Heart right ventricle (tissue), 16 donors: ENCODE measurements at regions not wholly inside any gene's neighbourhood (a gene's known extent, or its start where the extent isn't known, plus 50 kb on each side); places are given as distances from the start of the nearest gene placed in this dataset.
"Not testable (repeated sequence)": the region's sequence is repeated elsewhere in the genome, so short reads cannot be mapped to it uniquely, and the experiment has no call there.

Experiments
- ATAC-seq, 8 donors: fragments of 200-7000 bp; cut with Tn5 transposase; one replicate each; pipeline ENCODE4 v1.9.1; 2020; ENCODE audit warnings: mild to moderate bottlenecking in 8 of 8, moderate library complexity in 8 of 8, moderate number of reproducible peaks in 1 of 8
- DNase-seq, 2 donors: peaks; one replicate each; pipeline ENCODE4 v3.0.0-alpha.2; 2020
- H3K27ac ChIP-seq, 10 donors: fragments of 200-600 bp; sonication (generic) in 2 of 10; one replicate each; pipeline versions ENCODE4 v1.5.0 to v1.8.0; 2020 to 2022; ENCODE audit warnings: mild to moderate bottlenecking in 3 of 10
- H3K27me3 ChIP-seq, 7 donors: fragments of 200-600 bp; one replicate each; pipeline ENCODE4 v1.8.0; 2021 to 2022; ENCODE audit warnings: mild to moderate bottlenecking in 2 of 7
- H3K36me3 ChIP-seq, 9 donors: fragments of 200-600 bp; sonication (generic) in 1 of 9; one replicate each; pipeline versions ENCODE4 v1.5.0 to v1.8.0; 2020 to 2022; ENCODE audit warnings: mild to moderate bottlenecking in 2 of 9
- H3K4me1 ChIP-seq, 9 donors: fragments of 200-600 bp; sonication (generic) in 1 of 9; one replicate each; pipeline versions ENCODE4 v1.5.0 to v1.8.0; 2020 to 2022; ENCODE audit warnings: mild to moderate bottlenecking in 4 of 9
- H3K4me3 ChIP-seq, 10 donors: fragments of 200-600 bp; sonication (generic) in 2 of 10; one replicate each; pipeline versions ENCODE4 v1.5.0 to v1.8.0; 2020 to 2022; ENCODE audit warnings: mild to moderate bottlenecking in 7 of 10, moderate library complexity in 2 of 10
- H3K9me3 ChIP-seq, 11 donors: fragments of 200-600 bp in 10 of 11; sonication (generic) in 2 of 11; one replicate each; pipeline versions ENCODE4 v1.5.0 to v1.8.0; 2013 to 2022; ENCODE audit warnings: mild to moderate bottlenecking in 2 of 11, control low read depth in 1 of 11, moderate library complexity in 1 of 11
- CTCF ChIP-seq, 9 donors: fragments of 200-600 bp; sonication (generic) in 2 of 9; IDR thresholded peaks; one replicate each; pipeline versions ENCODE4 v1.5.0 to v1.8.0; 2021 to 2022; ENCODE audit warnings: antibody characterized with exemption in 9 of 9, mild to moderate bottlenecking in 5 of 9, moderate library complexity in 1 of 9
- WGBS, 2 donors: extraction: QIAGEN DNeasy Blood & Tissue Kit; methylation state at CpG; one replicate each; pipeline ENCODE4 v1.1.7; 2013; ENCODE audit warnings: inconsistent platforms in 1 of 2; 5-methylcytosine and 5-hydroxymethylcytosine counted together
- intact Hi-C, 10 donors: fragments of 100-400 bp; cut with DNase I; formaldehyde crosslinking; loops; one replicate each; pipeline versions ENCODE4 v1.11.1 to v1.14.2; 2022
- donor health status: Arrhythmogenic right ventricular cardiomyopathy.
- donor health status: ischemic (EF 13 %, LVEDD 7.1; RV severe dilation, severe dysfunction).
- donor health status: healthy with polysubstance abuse.
- donor health status: DM: no; HTN: yes; CAD: no.
- donor health status: DM: no; HTN: no; CAD: no.
- donor health status: ischemic (EF 25% LVEDD 6.9; RV normal size, moderate dysfunction).
- donor health status: ischemic (EF 25% LVEDD 5.7; RV mildly dilated, moderate dysfunction).
- donor health status: healthy.
- donor health status: DM: yes; HTN: yes; CAD: no.
- donor health status: Ischemic cardiomyopathy.
- donor health status: ischemic (EF 35%, LVEDD 5.7; RV mildly dilated, moderate dysfunction).
- donor health status: nonischemic (EF 11% LVEDD 7.7; RV severe dilation, severe dysfunction).
- donor health status: DM: yes; HTN: yes; CAD: no.
- donor health status: PGD.
- donor health status: ischemic (EF 29% LVEDD 5.4; RV normal size, mild dysfunction).
- donor health status: nonischemic (EF 23%, LVEDD 6.1; RV moderate dilation, normal function).

DNA sequence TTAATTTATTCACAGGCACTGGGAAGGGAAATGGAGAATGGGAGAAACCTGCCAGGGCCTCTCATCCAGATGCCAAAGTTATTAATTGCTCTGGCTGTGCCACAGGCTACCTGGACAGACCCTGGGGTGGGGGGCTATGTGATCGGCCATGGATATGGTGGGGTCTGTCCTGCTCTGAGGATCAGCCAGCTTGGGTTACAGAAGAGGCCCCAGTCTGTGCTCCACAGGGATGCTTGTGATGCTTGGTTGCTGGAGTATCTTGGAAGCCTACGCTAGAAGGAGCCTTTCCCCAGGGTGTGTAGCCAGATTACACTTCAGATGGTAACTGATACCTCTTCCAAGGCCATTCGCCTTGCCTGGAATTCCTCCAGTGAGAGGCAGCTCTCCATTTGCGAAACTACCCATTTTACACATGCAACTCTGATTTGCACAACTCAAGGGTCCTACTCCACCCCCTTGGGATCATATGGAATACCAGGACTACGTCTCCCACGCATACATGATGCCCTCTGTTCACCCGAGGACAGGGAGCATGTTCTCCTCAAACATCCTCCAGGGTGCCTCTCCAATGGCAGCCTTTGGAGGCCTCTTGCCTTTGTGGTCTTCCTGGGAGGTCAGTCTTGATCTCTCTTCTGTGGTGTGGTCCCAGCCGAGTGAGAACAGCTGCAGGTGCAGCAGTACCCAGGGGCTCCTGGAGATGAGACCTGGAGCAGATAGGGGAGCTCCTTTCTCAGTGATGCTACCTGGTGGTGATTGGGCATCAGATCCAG is 186.6 kb upstream of the TSHZ3 start:
- Histone ChIP-seq H3K4me3 (no peak overlapping the region), H3K4me1 (no peaks in the 10 kb centered on the region), H3K27me3 (peaks cover 0 to 7% (median 0%) of the 10 kb centered on the region in 7 donors), H3K27ac (no peak overlapping the region), H3K36me3 (no peaks in the 10 kb centered on the region), H3K9me3 (peaks cover 0 to 7% (median 0%) of the 10 kb centered on the region in 11 donors)
- intact Hi-C loops: no loop called here
- no peak for DNase-seq
- 81 to 85% methylated on average over 8 of the region's 8 CpGs for WGBS, 2 donors
- TF ChIP-seq CTCF (IDR thresholded peaks at IDR 0.05): no peak
- ATAC-seq: no peak

DNA sequence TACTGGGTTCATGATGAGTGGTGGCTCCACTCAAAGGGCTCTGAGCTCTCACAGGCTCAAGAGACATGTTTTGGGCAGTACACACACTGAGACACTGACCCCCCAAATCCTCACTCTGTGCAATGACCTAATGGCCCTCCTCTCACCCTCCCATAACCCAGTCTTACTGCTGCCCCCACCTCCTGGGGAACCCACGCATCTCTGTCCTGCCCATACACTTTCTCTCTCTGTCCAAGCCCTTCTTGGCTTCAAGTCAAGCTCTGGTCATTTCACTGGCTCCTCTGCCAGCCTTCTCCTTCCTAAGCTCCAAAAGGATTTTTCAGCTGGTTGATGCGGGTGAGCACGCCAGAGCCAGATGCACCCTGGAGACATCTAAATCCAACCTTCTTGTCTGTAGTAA is 187.9 kb upstream of the TSHZ3 start:
- peaks cover 0 to 14% (median 0%) of the 10 kb centered on the region in 7 donors for H3K27me3 ChIP-seq
- no peak for DNase-seq
- H3K4me3 ChIP-seq: no peak overlapping the region
- no peak for TF ChIP-seq CTCF (IDR thresholded peaks at IDR 0.05)
- 82 to 89% methylated on average over 3 of the region's 3 CpGs for WGBS, 2 donors
- H3K9me3 ChIP-seq: peaks cover 0 to 7% (median 0%) of the 10 kb centered on the region in 11 donors
- H3K4me1 ChIP-seq: no peaks in the 10 kb centered on the region
- intact Hi-C loops: no loop called here
- no peaks in the 10 kb centered on the region for H3K36me3 ChIP-seq
- H3K27ac ChIP-seq: no peak overlapping the region
- no peak for ATAC-seq

DNA sequence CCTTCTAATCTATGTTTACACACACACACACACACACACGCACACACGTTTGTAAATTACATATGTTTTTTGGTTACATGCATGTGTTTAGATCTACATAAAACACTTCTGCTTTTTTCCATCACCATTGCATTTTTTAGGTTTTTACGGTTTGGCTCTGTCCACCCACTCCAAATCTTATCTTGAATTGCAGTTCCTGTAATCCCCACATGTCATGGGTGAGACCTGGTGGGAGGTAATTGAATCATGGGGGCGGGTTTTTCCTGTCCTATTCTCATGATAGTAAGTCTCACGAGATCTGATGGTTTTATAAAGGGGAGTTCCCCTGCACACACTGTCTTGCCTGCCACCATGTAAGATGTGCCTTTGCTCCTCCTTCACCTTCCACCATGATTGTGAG is 188.7 kb upstream of the TSHZ3 start:
- WGBS, 2 donors: 67 to 68% methylated on average over 5 of the region's 5 CpGs
- intact Hi-C loops, H3K4me1 ChIP-seq, H3K9me3 ChIP-seq, DNase-seq, H3K4me3 ChIP-seq, H3K27ac ChIP-seq, ATAC-seq, H3K36me3 ChIP-seq: not testable (repeated sequence)
- H3K27me3 ChIP-seq: peaks cover 0 to 19% (median 0%) of the 10 kb centered on the region in 7 donors

GRCh38 chr19:31538879-31539278 is 189.6 kb upstream of the TSHZ3 start:
- Histone ChIP-seq H3K4me3 (no peak overlapping the region), H3K9me3 (peaks cover 0 to 7% (median 0%) of the 10 kb centered on the region in 11 donors), H3K4me1 (no peaks in the 10 kb centered on the region), H3K36me3 (no peaks in the 10 kb centered on the region), H3K27me3 (peaks cover 0 to 26% (median 7%) of the 10 kb centered on the region in 7 donors), H3K27ac (no peak overlapping the region)
- WGBS, 2 donors: 71 to 72% methylated on average over 5 of the region's 5 CpGs
- no peak for DNase-seq
- no peak for ATAC-seq
- intact Hi-C loops: no loop called here
- TF ChIP-seq CTCF (IDR thresholded peaks at IDR 0.05): no peak

GRCh38 chr19:31539386-31539785 is 190.2 kb upstream of the TSHZ3 start:
- Histone ChIP-seq H3K4me3 (no peak overlapping the region), H3K27ac (no peak overlapping the region), H3K27me3 (peaks cover 0 to 27% (median 7%) of the 10 kb centered on the region in 7 donors), H3K4me1 (no peaks in the 10 kb centered on the region), H3K9me3 (peaks cover 0 to 7% (median 0%) of the 10 kb centered on the region in 11 donors), H3K36me3 (no peaks in the 10 kb centered on the region)
- DNase-seq (no peak), ATAC-seq (no peak)
- 84 to 85% methylated on average over 6 of the region's 6 CpGs for WGBS, 2 donors
- TF ChIP-seq CTCF (IDR thresholded peaks at IDR 0.05): no peak
- intact Hi-C loops: no loop called here
